ENCODE measurements at regions not wholly inside any gene's neighbourhood (a gene's known extent, or its start where the extent isn't known, plus 50 kb on each side); places are given as distances from the start of the nearest gene placed in this dataset.
"Not testable (repeated sequence)": the region's sequence is repeated elsewhere in the genome, so short reads cannot be mapped to it uniquely, and the experiment has no call there.

DNA sequence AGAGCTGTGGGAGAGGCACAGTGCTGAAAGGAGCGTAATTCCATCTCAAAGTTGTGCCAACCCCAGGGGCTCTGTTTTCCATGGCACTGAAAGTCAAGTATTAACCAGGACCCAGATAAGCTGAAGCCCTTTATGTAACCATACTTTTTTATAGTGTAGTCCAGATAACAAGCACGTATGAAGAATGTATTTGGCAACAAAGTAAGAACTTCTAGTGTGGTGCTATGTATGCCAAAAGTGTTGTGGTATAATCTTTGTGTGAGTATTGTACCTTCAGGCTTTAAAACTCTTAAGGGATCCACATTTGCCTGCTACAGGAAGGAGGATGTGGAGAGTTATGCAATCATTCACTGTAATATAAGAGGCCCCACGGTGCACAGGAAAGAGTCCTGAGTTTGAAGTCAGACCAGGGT is 129.4 kb downstream of the IBTK start:
- DNase-seq (ENCODE audit: low read depth in 2 of 2), result peak in 1 of 2 donors; percentile 1

DNA sequence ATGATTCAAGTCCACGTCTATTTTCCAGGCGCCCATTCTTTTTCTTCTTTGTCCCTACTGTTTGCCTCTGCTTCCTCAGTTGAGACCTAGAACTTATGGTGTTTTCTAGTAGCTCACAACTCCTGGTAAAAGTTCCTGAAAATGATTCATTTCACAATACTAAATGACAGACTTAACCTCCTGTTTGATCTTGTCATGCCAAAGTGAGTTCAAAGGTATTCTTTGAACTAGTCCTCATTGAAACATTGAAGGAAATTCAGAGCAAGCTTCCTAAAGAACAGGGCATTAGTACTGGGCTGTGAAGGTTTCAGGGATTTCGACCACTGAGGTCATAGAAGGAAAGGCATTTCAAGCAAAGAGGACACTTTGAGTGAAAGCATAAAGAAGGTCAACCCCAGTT is 132.8 kb downstream of the IBTK start:
- DNase-seq (ENCODE audit: low read depth in 2 of 2), result no peak

DNA sequence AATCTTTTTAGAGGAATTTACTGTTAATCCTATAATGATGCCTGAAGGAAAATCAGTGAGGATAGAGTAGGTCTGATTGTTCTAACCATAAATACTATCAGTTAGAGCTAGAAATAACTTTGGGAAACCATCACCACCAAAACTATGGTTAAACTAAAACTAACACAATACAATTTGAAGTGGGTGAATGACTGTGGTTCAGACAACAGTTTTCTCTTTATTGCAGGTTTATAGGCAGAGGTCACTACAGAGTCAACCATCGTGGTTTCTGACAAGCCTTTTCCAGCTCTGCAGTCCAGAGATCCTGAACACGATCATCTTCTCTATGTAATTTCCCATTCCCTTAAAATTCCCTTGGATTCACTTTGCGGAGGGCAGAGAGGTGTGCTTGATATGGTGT is 134.3 kb downstream of the IBTK start:
- DNase-seq (ENCODE audit: low read depth in 2 of 2), result no peak

DNA sequence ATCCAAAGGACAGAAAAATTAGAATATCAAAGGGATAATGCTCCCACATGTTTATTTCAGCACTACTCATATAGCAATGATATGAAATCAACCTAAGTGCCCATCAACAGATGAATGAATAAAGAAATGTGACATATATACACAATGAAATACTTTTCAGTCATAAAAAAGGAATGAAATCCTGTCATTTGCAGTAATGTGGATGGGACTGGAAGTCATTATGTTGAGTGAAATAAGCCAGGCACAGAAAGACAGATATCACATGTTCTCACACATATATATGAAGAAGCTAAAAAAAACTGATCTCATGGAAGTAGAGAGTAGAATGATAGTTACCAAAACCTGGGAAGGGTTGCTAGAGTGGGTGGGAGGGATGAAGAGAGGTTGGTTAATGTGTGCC is 135.7 kb downstream of the IBTK start:
- DNase-seq (ENCODE audit: low read depth in 2 of 2), result no peak

DNA sequence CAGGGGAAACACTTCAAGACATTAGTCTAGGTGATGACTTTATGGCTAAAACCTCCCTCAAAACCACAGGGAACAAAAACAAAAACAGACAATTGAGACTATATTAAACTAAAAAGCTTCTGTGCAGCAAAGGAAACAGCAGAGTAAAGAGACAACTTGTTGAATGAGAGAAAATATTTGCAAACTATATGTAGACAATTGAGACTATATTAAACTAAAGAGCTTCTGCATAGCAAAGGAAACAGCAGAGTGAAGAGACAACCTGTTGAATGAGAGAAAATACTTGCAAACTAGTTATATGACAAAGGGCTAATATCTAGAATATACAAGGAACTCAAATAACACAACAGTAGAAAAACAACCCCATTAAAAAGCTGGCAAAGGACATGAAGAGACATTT is 136.4 kb downstream of the IBTK start:
- no peak for DNase-seq (ENCODE audit: low read depth in 2 of 2)

DNA sequence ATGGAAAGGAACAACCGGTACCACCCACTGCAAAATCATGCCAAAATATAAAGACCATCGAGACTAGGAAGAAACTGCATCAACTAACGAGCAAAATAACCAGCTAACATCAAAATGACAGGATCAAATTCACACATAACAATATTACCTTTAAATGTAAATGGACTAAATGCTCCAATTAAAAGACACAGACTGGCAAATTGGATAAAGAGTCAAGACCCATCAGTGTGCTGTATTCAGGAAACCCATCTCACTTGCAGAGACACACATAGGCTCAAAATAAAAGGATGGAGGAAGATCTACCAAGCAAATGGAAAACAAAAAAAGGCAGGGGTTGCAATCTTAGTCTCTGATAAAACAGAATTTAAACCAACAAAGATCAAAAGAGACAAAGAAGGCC is 144.4 kb downstream of the IBTK start:
- not testable (repeated sequence) for DNase-seq (ENCODE audit: low read depth in 2 of 2)

DNA sequence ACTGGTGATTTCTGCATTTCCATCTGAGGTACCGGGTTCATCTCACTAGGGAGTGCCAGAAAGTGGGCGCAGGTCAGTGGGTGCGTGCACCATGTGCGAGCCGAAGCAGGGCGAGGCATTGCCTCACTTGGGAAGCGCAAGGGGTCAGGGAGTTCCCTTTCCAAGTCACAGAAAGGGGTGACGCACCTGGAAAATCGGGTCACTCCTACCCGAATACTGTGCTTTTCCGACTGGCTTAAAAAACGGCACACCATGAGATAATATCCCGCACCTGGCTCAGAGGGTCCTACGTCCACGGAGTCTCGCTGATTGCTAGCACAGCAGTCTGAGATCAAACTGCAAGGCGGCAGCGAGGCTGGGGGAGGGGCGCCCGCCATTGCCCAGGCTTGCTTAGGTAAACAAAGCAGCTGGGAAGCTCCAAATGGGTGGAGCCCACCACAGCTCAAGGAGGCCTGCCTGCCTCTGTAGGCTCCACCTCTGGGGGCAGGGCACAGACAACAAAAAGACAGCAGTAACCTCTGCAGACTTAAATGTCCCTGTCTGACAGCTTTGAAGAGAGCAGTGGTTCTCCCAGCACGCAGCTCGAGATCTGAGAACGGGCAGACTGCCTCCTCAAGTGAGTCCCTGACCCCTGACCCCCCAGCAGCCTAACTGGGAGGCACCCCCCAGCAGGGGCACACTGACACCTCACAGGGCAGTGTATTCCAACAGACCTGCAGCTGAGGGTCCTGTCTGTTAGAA is 146.0 kb downstream of the IBTK start:
- not testable (repeated sequence) for DNase-seq (ENCODE audit: low read depth in 2 of 2)

DNA sequence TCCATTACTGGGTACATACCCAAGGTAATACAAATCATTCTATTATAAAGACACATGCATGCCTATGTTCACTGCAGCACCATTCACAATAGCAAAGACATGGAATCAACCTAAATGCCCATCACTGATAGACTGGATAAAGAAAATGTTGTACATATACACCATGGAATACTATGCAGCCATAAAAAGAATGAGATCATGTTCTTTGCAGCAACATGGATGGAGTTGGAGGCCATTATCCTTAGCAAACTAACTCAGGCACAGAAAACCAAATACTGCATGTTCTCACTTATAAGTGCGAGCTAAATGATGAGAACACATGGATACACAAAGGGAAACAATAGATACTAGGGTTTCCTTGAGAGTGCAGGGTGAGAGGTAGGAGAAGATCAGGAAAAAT is 146.8 kb downstream of the IBTK start:
- not testable (repeated sequence) for DNase-seq (ENCODE audit: low read depth in 2 of 2)

DNA sequence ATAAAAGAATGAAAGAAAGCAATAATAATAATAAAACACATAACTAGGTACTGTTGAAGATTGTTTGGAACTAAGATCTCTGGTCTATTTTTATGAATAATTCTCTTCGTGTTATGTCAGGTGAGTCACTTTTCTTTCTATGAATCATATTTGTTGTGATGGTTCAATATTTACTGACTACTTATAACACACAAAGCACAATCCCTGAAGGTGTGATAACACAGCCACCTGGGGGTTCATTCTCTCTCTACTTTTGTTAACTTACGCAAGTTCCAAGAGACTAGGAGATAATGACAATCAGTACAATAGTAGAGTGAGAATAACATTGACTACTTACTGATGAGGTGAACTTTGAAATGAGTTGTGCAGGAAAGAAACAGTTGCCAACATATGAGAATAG is 149.9 kb downstream of the IBTK start:
- no peak for DNase-seq (ENCODE audit: low read depth in 2 of 2)

DNA sequence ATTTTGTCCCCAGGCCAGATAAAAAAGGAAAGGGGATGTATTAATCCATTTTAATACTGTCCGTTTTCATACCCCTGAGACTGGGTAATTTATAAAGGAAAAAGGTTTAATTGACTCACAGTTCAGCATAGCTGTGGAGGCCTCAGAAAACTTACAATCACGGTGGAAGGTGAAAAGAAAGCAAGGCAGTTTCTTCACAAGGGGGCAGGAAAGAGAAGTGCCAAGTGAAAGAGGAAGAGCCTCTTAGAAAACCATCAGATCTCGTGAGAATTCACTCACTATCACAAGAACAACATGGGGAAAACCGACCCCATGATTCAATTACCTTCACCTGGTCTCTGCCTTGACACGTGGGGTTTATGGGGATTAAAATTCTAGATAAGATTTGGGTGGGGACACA is 152.5 kb downstream of the IBTK start:
- no peak for DNase-seq (ENCODE audit: low read depth in 2 of 2)

DNA sequence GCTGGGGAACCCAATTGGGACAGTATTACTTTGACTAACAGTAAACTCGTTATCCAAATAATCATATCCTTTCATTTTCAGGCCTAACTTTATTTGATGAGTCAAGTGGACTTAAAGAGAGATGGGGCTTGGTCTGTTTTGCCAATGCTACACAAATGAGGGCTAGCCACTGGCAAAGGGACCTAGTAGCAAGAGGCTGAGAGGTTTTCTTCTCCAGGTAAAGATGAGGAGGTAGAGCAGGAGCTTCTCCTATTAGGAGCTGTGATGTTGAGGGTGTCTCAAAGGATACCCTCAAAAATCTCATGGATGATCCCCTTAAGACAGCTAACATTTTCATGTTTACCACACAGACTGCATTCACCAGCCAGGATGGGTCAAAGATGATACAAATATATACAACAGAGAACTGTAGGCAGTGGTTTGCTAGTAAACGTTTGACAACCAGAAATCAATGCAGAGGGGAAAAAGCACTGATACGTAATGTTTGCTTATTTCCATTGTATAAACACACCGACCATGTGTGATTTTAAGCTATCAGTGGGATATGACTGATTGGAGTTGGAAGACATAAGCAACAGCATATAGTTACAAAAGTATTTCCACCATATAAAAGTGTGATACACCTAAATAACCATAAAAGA is 153.3 kb downstream of the IBTK start:
- DNase-seq (ENCODE audit: low read depth in 2 of 2), result no peak

DNA sequence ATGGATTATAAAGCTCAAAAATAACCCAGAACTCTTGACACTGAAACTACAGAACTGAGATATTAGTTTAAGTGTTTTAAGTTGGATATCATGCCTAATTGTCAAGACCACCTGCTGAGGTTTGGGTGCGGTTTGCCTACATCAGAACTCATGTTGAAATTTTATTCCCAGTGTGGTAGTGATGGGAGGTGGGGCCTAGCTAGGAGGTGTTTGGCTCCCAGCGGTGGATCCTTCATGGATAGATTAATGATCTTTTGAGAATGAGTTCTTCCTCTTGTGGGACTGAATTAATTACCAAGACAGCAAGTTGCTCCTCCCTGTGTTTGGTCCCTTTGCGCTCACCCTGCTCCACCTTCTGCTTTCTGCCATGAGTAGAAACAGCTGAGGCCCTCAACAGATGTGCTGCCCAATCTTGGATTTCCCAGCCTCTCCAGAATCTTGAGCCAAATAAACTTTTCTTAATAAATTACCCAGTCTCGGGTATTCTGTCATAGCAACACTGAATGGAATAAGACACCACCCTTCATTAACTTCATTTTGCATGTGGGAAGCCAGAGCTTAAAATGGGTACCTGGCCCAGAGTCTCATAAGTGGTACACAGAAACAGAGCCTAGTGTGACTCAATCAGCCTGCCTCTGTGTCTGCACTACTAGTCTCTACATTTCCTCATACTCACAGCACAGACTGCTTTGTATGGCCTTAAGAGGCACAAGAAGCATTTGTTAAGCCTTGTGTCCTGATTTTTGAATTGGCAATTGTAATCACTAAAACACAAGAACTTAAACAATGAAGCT is 158.4 kb downstream of the IBTK start:
- DNase-seq (ENCODE audit: low read depth in 2 of 2), result no peak

DNA sequence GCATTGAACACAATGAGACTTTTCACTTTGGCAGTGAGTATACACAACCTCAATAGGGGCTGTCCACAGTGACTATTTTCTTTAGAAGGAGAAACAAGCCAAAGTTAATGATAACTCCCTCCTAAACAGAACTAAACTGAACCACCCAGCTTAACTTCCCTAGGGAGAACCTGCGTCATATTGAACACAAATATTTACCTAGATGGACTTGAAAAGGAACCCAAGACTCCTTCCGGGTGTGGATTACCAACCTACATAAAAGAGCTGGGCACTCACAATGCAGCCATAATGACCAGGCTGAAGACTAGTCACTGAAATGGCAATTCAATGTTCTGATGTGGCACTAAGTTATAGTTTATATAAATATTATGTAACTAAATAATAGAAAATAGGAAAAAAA is 160.6 kb downstream of the IBTK start:
- no peak for DNase-seq (ENCODE audit: low read depth in 2 of 2)

DNA sequence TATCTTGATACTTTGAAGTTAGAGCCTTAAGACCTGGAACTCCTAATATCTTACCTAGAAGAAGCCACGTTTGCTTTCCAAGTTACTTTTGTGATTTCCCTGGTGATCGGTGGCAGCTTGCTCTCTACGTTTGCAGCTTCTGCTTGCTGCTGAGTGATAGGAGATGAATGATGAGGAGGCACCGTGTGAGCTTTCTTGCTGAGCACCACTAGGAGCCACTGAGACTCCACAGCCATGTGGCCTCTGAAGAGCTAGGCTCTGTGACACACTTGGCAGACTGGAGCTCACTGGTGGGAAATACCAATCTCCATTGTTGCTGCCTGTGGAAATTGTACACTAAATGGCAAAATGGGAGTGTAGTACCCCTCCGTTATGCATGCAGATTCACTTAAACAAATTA is 161.8 kb downstream of the IBTK start:
- no peak for DNase-seq (ENCODE audit: low read depth in 2 of 2)

DNA sequence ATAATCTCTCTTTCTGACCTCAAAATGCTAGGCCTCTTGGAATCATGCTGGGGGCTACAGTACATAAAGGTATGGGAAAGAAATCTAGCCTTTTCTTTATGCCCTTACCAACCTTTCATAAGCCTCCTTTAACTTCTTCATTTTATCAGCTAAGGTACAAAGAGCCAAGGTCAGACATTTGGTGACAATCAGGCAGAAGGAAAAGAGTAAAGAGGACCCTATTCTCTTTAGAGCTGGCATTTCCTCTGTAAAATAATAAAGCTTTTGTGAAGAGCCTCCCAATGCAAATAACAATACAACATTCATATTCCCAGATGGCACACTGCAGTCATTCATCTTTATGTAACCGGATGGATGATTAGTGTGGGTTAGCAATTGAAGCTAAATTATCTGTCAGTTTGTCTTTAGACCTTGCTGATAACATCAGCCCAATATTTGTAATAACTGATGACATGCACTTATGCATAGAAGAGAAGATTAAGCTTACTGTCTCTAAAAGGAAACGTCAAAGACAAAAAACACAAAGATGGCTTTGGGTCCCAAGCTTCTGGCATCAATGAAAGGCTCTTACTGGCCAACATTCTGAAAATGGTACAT is 163.1 kb downstream of the IBTK start:
- no peak for DNase-seq (ENCODE audit: low read depth in 2 of 2)

DNA sequence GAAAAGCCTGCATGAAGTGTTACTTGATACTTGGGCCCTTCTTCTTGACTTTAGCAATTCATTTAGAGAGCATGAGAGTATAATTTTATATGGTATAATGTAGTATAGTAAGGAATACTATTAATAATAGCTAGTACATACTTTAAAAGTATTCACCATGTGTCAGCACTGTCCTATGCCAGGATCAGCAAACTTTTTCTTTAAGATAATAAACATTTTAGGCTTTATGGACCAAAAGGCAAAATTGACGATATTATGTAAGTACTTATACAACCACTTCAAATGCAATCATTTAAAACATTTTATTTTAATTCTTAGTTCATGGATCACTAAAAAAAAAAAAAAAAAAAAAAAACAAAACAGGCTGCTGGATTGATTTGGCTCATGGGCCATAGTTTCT is 163.9 kb downstream of the IBTK start:
- no peak for DNase-seq (ENCODE audit: low read depth in 2 of 2)

DNA sequence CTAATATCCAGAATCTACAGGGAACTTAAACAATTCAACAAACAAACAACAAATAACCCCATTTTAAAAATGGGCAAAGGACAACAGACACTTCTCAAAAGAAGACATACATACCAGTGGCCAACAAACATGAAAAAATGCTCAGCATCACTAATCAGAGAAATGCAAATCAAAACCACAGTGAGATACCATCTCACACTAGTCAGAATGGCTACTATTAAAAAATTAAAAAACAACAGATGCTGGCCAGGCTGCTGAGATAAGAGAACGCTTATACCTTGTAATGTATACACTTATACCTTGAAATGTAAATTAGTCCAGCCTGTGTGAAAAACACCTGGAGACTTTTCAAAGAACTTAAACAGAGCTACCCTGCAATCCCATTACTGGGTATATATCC is 166.8 kb downstream of the IBTK start:
- no peak for DNase-seq (ENCODE audit: low read depth in 2 of 2)

DNA sequence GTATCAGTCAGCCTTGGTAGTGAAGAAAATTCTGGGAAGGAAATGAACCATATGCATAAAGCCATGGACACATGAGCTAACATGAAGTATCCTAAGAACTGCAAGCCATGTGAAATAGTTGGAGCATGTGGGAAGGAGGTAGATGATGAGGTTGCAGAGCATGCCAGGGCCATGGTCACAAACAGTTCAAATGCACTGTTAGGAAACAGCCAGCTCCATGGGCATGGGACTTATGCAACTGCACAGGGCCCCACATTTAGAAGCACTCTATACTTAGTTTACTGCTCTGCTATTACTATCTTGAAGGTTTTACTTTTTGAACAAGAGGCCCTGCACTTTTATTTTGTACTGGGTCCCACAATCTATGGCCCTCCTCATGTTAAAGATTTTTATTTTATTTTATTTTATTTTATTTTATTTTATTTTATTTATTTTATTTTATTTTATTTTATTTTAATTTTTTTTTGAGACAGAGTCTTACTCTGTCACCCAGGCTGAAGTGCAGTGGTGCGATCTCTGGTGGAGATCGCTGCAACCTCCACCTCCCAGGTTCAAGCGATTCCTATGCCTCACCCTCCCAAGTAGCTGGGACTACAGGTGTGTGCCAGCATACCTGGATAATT is 169.1 kb downstream of the IBTK start:
- DNase-seq (ENCODE audit: low read depth in 2 of 2), result no peak

DNA sequence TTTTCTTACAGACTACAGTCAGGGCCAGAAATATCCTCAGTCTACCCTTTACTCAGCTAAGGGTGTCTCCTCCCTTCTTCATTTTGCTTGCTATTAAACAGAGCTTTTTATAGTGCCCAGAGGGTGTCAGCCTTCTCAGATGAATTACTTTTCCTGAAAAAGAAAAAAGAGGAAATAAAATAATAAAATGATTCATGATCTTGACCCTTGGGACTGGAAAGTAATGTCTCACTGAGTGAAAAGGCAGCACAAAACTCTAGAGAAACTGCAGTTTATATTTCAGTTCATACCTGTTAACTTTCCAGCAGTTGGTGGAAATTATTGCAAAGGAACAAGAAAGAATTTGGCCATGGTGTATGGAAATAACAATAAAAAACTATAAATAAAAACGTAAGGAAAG is 170.6 kb downstream of the IBTK start:
- DNase-seq (ENCODE audit: low read depth in 2 of 2), result peak; percentile 14 to 53

DNA sequence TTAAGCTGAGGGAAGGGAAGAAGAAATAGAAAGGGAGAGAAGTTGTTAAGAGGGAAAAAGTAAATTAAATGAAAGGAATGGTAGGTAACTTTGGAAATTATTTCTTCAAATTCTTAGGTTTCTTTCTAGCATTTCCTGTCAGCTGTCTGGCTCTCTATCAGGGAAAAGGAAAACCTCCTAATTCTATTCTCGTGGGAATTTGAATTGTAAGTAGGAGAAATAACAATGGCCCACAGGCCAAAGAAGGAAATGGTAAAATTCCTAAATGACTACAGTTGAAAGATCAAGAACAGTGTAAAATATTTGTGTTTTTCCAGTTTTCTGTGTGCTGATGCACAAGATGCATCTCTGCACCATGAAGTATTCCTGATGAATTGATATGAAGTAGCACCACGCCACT is 173.0 kb downstream of the IBTK start:
- no peak for DNase-seq (ENCODE audit: low read depth in 2 of 2)

DNA sequence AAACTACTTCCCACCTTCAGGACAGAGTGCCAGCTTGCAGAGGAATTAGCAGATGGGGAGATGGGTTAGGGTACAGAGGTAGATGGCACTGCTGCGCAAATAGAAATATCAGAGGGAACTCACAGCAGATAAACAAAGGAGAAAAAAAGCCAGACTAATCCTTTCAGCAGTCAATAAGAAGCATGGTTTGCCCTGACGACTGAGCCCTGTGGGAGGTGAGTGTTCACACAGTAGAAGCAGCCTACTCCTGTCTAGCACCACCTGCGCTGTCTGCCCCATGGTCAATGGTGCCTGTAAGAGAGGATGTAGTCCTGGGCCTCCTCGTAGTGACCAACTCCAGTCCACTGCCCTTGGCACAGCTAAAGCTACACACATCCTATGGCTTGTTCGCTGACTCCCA is 174.1 kb downstream of the IBTK start:
- no peak for DNase-seq (ENCODE audit: low read depth in 2 of 2)

DNA sequence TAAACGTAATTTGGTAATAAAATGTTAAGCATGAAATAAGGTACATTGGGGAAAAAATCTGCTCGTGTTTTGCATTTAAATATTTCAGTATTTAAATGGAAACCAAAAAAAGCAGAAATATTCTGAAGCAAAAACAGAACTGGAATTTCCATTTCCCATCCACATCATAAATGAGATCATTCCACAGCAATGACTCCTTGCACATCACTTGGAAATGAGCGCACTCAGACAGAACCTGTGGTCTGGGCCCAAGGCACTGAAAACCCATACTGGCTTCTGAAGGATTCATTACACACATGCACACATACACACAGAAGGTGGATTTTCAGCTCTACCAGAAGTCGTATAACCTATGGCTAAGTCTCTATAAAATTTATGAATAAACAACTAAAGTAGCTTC is 174.8 kb downstream of the IBTK start:
- DNase-seq (ENCODE audit: low read depth in 2 of 2), result no peak

Measured in lung microvascular endothelial cell (primary cell).